ENCODE measurements at regions not wholly inside any gene's neighbourhood (a gene's known extent, or its start where the extent isn't known, plus 50 kb on each side); places are given as distances from the start of the nearest gene placed in this dataset.

- H3K36me3 ChIP-seq (ENCODE audit: control insufficient read depth, insufficient read depth, low read length), result no peaks in the 10 kb centered on the region
- H3K4me3 ChIP-seq (ENCODE audit: low read depth, low read length), result no peak overlapping the region
- H3K27me3 ChIP-seq (replicated peaks; ENCODE audit: control insufficient read depth, insufficient read depth, low read length), result no peaks in the 10 kb centered on the region
- no TSS peak for BruUV-seq (replicated peaks)
- intact Hi-C loops (cut with micrococcal nuclease; ENCODE audit: unreplicated experiment), result no loop called here
- no peaks in the 10 kb centered on the region for H3K4me1 ChIP-seq
- ChIA-PET POLR2A (no interaction called here), CTCF (no interaction called here)
- no peak overlapping the region for H3K27ac Mint-ChIP-seq (ENCODE audit: unreplicated experiment)
- no peak overlapping the region for H3K4me3 Mint-ChIP-seq (ENCODE audit: unreplicated experiment)
- DNase-seq, result no peak
- H3K9me3 Mint-ChIP-seq (ENCODE audit: unreplicated experiment), result no peaks in the 10 kb centered on the region
- H3K36me3 Mint-ChIP-seq (ENCODE audit: insufficient read depth, unreplicated experiment), result no peaks in the 10 kb centered on the region
- H3K4me1 Mint-ChIP-seq (ENCODE audit: low read depth, unreplicated experiment), result no peaks in the 10 kb centered on the region
- no peak for TF ChIP-seq CTCF (IDR thresholded peaks at IDR 0.05; ENCODE audit: insufficient read depth in 1 of 2, low read depth in 1 of 2, low read length in 1 of 2, severe bottlenecking in 1 of 2, unreplicated experiment in 1 of 2)
- H3K9me3 ChIP-seq, result no peaks in the 10 kb centered on the region
- no peaks in the 10 kb centered on the region for H3K27me3 Mint-ChIP-seq (ENCODE audit: insufficient read depth, unreplicated experiment)
Observed at GRCh38 chr11:29300420-29300819, 716.4 kb downstream of the KCNA4 start.

- no peaks in the 10 kb centered on the region for H3K4me1 Mint-ChIP-seq (ENCODE audit: low read depth, unreplicated experiment)
- TF ChIP-seq CTCF (IDR thresholded peaks at IDR 0.05; ENCODE audit: insufficient read depth in 1 of 2, low read depth in 1 of 2, low read length in 1 of 2, severe bottlenecking in 1 of 2, unreplicated experiment in 1 of 2), result no peak
- H3K36me3 Mint-ChIP-seq (ENCODE audit: insufficient read depth, unreplicated experiment), result no peaks in the 10 kb centered on the region
- ChIA-PET CTCF (no interaction called here), POLR2A (no interaction called here)
- DNase-seq, result no peak
- no peak overlapping the region for H3K4me3 Mint-ChIP-seq (ENCODE audit: unreplicated experiment)
- Histone ChIP-seq H3K4me3 (ENCODE audit: low read depth, low read length) (no peak overlapping the region), H3K36me3 (ENCODE audit: control insufficient read depth, insufficient read depth, low read length) (no peaks in the 10 kb centered on the region), H3K4me1 (no peaks in the 10 kb centered on the region), H3K27me3 (replicated peaks; ENCODE audit: control insufficient read depth, insufficient read depth, low read length) (no peaks in the 10 kb centered on the region), H3K9me3 (no peaks in the 10 kb centered on the region)
- H3K27ac Mint-ChIP-seq (ENCODE audit: unreplicated experiment), result no peak overlapping the region
- no peaks in the 10 kb centered on the region for H3K9me3 Mint-ChIP-seq (ENCODE audit: unreplicated experiment)
- no TSS peak for BruUV-seq (replicated peaks)
- intact Hi-C loops (cut with micrococcal nuclease; ENCODE audit: unreplicated experiment), result no loop called here
- H3K27me3 Mint-ChIP-seq (ENCODE audit: insufficient read depth, unreplicated experiment), result no peaks in the 10 kb centered on the region
Observed at GRCh38 chr11:29296680-29297079, 720.1 kb downstream of the KCNA4 start.

GRCh38 chr11:29293825-29294224 is 723.0 kb downstream of the KCNA4 start:
- Mint-ChIP-seq H3K4me1 (ENCODE audit: low read depth, unreplicated experiment) (no peaks in the 10 kb centered on the region), H3K27ac (ENCODE audit: unreplicated experiment) (no peak overlapping the region), H3K27me3 (ENCODE audit: insufficient read depth, unreplicated experiment) (no peaks in the 10 kb centered on the region), H3K36me3 (ENCODE audit: insufficient read depth, unreplicated experiment) (no peaks in the 10 kb centered on the region), H3K9me3 (ENCODE audit: unreplicated experiment) (no peaks in the 10 kb centered on the region), H3K4me3 (ENCODE audit: unreplicated experiment) (no peak overlapping the region)
- Histone ChIP-seq H3K9me3 (no peaks in the 10 kb centered on the region), H3K4me1 (no peaks in the 10 kb centered on the region), H3K4me3 (ENCODE audit: low read depth, low read length) (no peak overlapping the region), H3K27me3 (replicated peaks; ENCODE audit: control insufficient read depth, insufficient read depth, low read length) (no peaks in the 10 kb centered on the region), H3K36me3 (ENCODE audit: control insufficient read depth, insufficient read depth, low read length) (no peaks in the 10 kb centered on the region)
- intact Hi-C loops (cut with micrococcal nuclease; ENCODE audit: unreplicated experiment), result no loop called here
- BruUV-seq (replicated peaks), result no TSS peak
- CTCF ChIA-PET, result no interaction called here
- DNase-seq, result no peak
- no peak for TF ChIP-seq CTCF (IDR thresholded peaks at IDR 0.05; ENCODE audit: insufficient read depth in 1 of 2, low read depth in 1 of 2, low read length in 1 of 2, severe bottlenecking in 1 of 2, unreplicated experiment in 1 of 2)
- POLR2A ChIA-PET, result no interaction called here

Measured in Caco-2 (cell line).